ENCODE measurements at regions not wholly inside any gene's neighbourhood (a gene's known extent, or its start where the extent isn't known, plus 50 kb on each side); places are given as distances from the start of the nearest gene placed in this dataset.

DNA sequence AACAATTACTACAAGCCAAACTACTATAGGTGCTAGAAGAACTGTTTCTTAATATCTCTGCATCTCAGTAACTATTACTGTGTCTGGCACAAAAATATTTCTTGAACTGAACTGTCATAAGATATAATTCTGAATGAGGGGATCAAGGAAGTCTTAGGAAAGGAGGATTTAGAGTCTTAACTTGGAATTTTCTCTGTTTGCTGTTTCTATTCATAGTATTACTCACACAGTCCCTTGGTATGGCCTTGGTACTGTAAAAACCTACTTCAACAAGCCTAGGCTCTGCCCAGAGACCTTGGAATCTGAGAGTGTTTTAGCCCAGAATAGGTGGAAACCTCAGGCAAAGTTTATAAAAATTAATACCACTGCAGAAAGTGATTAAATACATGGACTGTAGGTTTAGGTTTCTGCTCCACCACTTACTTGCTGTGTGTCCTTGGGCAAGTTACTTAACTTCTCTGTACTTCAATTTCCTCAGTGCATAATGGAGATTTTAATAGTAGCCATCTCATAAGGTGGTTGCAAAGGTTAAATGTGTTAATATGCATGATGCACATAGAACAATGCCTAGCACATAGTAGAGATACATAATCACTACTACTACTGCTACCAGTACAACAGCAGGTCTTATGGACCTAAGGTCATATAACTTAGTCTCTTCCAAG lies 87.4 kb upstream of the NFIA start:
- Histone ChIP-seq H3K27ac (ENCODE audit: low read depth in 1 of 2, low read length in 2 of 2) (no peak overlapping the region), H3K4me3 (ENCODE audit: low read depth in 1 of 3, low read length in 3 of 3) (no peak overlapping the region), H3K4me1 (ENCODE audit: control insufficient read depth in 4 of 4, insufficient read depth in 4 of 4, low read length in 3 of 4) (no peaks in the 10 kb centered on the region), H3K36me3 (ENCODE audit: control insufficient read depth in 4 of 4, insufficient read depth in 3 of 4, low read depth in 1 of 4, low read length in 3 of 4) (no peaks in the 10 kb centered on the region), H3K9ac (ENCODE audit: low read depth in 1 of 2, low read length in 2 of 2) (no peak overlapping the region), H3K9me3 (ENCODE audit: control insufficient read depth in 4 of 4, low read length in 3 of 4) (no peaks in the 10 kb centered on the region), H3K27me3 (ENCODE audit: control insufficient read depth in 4 of 4, insufficient read depth in 4 of 4, low read length in 3 of 4) (no peaks in the 10 kb centered on the region)
- no peak for TF ChIP-seq YY1 (IDR thresholded peaks at IDR 0.05)
- no peak for TF ChIP-seq RXRA (IDR thresholded peaks at IDR 0.05)
- TF ChIP-seq, protein P1, sequence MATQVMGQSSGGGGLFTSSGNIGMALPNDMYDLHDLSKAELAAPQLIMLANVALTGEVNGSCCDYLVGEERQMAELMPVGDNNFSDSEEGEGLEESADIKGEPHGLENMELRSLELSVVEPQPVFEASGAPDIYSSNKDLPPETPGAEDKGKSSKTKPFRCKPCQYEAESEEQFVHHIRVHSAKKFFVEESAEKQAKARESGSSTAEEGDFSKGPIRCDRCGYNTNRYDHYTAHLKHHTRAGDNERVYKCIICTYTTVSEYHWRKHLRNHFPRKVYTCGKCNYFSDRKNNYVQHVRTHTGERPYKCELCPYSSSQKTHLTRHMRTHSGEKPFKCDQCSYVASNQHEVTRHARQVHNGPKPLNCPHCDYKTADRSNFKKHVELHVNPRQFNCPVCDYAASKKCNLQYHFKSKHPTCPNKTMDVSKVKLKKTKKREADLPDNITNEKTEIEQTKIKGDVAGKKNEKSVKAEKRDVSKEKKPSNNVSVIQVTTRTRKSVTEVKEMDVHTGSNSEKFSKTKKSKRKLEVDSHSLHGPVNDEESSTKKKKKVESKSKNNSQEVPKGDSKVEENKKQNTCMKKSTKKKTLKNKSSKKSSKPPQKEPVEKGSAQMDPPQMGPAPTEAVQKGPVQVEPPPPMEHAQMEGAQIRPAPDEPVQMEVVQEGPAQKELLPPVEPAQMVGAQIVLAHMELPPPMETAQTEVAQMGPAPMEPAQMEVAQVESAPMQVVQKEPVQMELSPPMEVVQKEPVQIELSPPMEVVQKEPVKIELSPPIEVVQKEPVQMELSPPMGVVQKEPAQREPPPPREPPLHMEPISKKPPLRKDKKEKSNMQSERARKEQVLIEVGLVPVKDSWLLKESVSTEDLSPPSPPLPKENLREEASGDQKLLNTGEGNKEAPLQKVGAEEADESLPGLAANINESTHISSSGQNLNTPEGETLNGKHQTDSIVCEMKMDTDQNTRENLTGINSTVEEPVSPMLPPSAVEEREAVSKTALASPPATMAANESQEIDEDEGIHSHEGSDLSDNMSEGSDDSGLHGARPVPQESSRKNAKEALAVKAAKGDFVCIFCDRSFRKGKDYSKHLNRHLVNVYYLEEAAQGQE (IDR thresholded peaks at IDR 0.05), result no peak
- no peak for TF ChIP-seq NR2F2 (IDR thresholded peaks at IDR 0.05)
- TF ChIP-seq HNF4A (conservative IDR thresholded peaks at IDR 0.05), result no peak
- TF ChIP-seq HNF4G (IDR thresholded peaks at IDR 0.05), result no peak
- no peak for TF ChIP-seq TAF1 (conservative IDR thresholded peaks at IDR 0.05)
- TF ChIP-seq, protein P2, sequence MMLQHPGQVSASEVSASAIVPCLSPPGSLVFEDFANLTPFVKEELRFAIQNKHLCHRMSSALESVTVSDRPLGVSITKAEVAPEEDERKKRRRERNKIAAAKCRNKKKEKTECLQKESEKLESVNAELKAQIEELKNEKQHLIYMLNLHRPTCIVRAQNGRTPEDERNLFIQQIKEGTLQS (IDR thresholded peaks at IDR 0.05), result no peak
- TF ChIP-seq MAX (IDR thresholded peaks at IDR 0.05), result no peak
- no peak for TF ChIP-seq JUND (IDR thresholded peaks at IDR 0.05)
- TF ChIP-seq FOXA2 (IDR thresholded peaks at IDR 0.05), result no peak
- no peak for TF ChIP-seq GABPA (IDR thresholded peaks at IDR 0.05 in 1 of 2, conservative IDR thresholded peaks at IDR 0.05 in 1 of 2)
- no peak for TF ChIP-seq SP1 (IDR thresholded peaks at IDR 0.05)
- no peak for TF ChIP-seq FOXA1 (IDR thresholded peaks at IDR 0.05)
- TF ChIP-seq, protein P3, sequence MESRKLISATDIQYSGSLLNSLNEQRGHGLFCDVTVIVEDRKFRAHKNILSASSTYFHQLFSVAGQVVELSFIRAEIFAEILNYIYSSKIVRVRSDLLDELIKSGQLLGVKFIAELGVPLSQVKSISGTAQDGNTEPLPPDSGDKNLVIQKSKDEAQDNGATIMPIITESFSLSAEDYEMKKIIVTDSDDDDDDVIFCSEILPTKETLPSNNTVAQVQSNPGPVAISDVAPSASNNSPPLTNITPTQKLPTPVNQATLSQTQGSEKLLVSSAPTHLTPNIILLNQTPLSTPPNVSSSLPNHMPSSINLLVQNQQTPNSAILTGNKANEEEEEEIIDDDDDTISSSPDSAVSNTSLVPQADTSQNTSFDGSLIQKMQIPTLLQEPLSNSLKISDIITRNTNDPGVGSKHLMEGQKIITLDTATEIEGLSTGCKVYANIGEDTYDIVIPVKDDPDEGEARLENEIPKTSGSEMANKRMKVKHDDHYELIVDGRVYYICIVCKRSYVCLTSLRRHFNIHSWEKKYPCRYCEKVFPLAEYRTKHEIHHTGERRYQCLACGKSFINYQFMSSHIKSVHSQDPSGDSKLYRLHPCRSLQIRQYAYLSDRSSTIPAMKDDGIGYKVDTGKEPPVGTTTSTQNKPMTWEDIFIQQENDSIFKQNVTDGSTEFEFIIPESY (IDR thresholded peaks at IDR 0.05), result no peak
- TF ChIP-seq, protein P4, sequence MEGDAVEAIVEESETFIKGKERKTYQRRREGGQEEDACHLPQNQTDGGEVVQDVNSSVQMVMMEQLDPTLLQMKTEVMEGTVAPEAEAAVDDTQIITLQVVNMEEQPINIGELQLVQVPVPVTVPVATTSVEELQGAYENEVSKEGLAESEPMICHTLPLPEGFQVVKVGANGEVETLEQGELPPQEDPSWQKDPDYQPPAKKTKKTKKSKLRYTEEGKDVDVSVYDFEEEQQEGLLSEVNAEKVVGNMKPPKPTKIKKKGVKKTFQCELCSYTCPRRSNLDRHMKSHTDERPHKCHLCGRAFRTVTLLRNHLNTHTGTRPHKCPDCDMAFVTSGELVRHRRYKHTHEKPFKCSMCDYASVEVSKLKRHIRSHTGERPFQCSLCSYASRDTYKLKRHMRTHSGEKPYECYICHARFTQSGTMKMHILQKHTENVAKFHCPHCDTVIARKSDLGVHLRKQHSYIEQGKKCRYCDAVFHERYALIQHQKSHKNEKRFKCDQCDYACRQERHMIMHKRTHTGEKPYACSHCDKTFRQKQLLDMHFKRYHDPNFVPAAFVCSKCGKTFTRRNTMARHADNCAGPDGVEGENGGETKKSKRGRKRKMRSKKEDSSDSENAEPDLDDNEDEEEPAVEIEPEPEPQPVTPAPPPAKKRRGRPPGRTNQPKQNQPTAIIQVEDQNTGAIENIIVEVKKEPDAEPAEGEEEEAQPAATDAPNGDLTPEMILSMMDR (IDR thresholded peaks at IDR 0.05; ENCODE audit: low read depth, low read length, missing input control), result no peak
- no peak for TF ChIP-seq EGR1 (IDR thresholded peaks at IDR 0.05; ENCODE audit: low read depth in 2 of 2)
- no peak for TF ChIP-seq RAD21 (IDR thresholded peaks at IDR 0.05)
- no peak for DNase-seq (ENCODE audit: low spot score)
